ENCODE measurements at regions not wholly inside any gene's neighbourhood (a gene's known extent, or its start where the extent isn't known, plus 50 kb on each side); places are given as distances from the start of the nearest gene placed in this dataset.

GRCh38 chr6:164114051-164114450 lies 699.5 kb downstream of the QKI start:
- TF ChIP-seq POLR2AphosphoS5 (IDR thresholded peaks at IDR 0.05) = no peak
- TF ChIP-seq, protein P1, sequence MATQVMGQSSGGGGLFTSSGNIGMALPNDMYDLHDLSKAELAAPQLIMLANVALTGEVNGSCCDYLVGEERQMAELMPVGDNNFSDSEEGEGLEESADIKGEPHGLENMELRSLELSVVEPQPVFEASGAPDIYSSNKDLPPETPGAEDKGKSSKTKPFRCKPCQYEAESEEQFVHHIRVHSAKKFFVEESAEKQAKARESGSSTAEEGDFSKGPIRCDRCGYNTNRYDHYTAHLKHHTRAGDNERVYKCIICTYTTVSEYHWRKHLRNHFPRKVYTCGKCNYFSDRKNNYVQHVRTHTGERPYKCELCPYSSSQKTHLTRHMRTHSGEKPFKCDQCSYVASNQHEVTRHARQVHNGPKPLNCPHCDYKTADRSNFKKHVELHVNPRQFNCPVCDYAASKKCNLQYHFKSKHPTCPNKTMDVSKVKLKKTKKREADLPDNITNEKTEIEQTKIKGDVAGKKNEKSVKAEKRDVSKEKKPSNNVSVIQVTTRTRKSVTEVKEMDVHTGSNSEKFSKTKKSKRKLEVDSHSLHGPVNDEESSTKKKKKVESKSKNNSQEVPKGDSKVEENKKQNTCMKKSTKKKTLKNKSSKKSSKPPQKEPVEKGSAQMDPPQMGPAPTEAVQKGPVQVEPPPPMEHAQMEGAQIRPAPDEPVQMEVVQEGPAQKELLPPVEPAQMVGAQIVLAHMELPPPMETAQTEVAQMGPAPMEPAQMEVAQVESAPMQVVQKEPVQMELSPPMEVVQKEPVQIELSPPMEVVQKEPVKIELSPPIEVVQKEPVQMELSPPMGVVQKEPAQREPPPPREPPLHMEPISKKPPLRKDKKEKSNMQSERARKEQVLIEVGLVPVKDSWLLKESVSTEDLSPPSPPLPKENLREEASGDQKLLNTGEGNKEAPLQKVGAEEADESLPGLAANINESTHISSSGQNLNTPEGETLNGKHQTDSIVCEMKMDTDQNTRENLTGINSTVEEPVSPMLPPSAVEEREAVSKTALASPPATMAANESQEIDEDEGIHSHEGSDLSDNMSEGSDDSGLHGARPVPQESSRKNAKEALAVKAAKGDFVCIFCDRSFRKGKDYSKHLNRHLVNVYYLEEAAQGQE (IDR thresholded peaks at IDR 0.05; ENCODE audit: borderline replicate concordance) = no peak
- TF ChIP-seq EP300 (conservative IDR thresholded peaks at IDR 0.05; ENCODE audit: poor library complexity, severe bottlenecking) = no peak
- Histone ChIP-seq H3K4me2 (ENCODE audit: low read length) (no peak overlapping the region), H3F3A (ENCODE audit: insufficient read depth, low read length, poor library complexity, severe bottlenecking) (no peaks in the 10 kb centered on the region), H3K79me2 (replicated peaks; ENCODE audit: insufficient read depth, low read length) (no peaks in the 10 kb centered on the region), H3K27ac (ENCODE audit: low read length) (no peak overlapping the region), H3K9ac (ENCODE audit: low read length) (no peak overlapping the region), H4K20me1 (ENCODE audit: insufficient read depth) (no peaks in the 10 kb centered on the region), H3K9me2 (ENCODE audit: insufficient read depth, low read length) (no peaks in the 10 kb centered on the region), H2AFZ (ENCODE audit: low read depth, low read length) (no peak overlapping the region), H3K9me3 (ENCODE audit: low read length) (no peaks in the 10 kb centered on the region), H3K27me3 (ENCODE audit: insufficient read depth, low read depth, low read length) (no peaks in the 10 kb centered on the region), H3K4me3 (ENCODE audit: low read length) (no peak overlapping the region), H3K36me3 (ENCODE audit: insufficient read depth, low read length) (no peaks in the 10 kb centered on the region)

DNA sequence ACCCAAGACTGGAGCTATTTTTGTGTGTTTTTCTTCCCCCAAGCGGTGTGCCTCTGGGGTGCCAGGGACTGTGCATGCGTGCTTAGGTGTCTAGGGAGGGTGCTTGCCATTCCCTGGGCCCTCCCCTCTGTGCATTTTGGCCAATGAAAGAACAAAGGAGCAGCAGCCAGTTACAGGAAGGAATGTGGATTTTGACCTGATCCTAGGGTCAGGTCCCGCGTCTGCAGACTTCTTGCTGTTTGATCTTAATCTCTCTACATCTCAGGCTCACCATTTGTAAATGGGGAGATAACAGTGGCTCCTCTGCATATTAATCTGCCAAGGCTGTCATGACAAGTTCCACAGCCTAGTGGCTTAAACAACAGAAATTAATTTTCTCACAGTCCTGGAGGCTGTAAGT lies 699.1 kb downstream of the QKI start:
- Histone ChIP-seq H2AFZ (ENCODE audit: low read depth, low read length) (no peak overlapping the region), H3K27me3 (ENCODE audit: insufficient read depth, low read depth, low read length) (no peaks in the 10 kb centered on the region), H3K36me3 (ENCODE audit: insufficient read depth, low read length) (no peaks in the 10 kb centered on the region), H3K9ac (ENCODE audit: low read length) (no peak overlapping the region), H3K9me3 (ENCODE audit: low read length) (no peaks in the 10 kb centered on the region), H3K4me2 (ENCODE audit: low read length) (no peak overlapping the region), H3F3A (ENCODE audit: insufficient read depth, low read length, poor library complexity, severe bottlenecking) (no peaks in the 10 kb centered on the region), H4K20me1 (ENCODE audit: insufficient read depth) (no peaks in the 10 kb centered on the region), H3K9me2 (ENCODE audit: insufficient read depth, low read length) (no peaks in the 10 kb centered on the region), H3K79me2 (replicated peaks; ENCODE audit: insufficient read depth, low read length) (no peaks in the 10 kb centered on the region), H3K4me3 (ENCODE audit: low read length) (no peak overlapping the region), H3K27ac (ENCODE audit: low read length) (no peak overlapping the region)
- TF ChIP-seq RAD21 (conservative IDR thresholded peaks at IDR 0.05) (no peak), EZH2 (IDR thresholded peaks at IDR 0.05; ENCODE audit: borderline replicate concordance, insufficient read depth, low read length, poor library complexity, severe bottlenecking) (no peak), SMC3 (conservative IDR thresholded peaks at IDR 0.05; ENCODE audit: poor library complexity) (no peak), POLR2AphosphoS5 (IDR thresholded peaks at IDR 0.05) (no peak), EP300 (conservative IDR thresholded peaks at IDR 0.05; ENCODE audit: poor library complexity, severe bottlenecking) (no peak), MXI1 (conservative IDR thresholded peaks at IDR 0.05; ENCODE audit: poor library complexity, severe bottlenecking) (no peak), TAF1 (IDR thresholded peaks at IDR 0.05; ENCODE audit: low read depth) (no peak)
- TF ChIP-seq, protein P1 (IDR thresholded peaks at IDR 0.05; ENCODE audit: borderline replicate concordance) = no peak
- TF ChIP-seq, protein P2, sequence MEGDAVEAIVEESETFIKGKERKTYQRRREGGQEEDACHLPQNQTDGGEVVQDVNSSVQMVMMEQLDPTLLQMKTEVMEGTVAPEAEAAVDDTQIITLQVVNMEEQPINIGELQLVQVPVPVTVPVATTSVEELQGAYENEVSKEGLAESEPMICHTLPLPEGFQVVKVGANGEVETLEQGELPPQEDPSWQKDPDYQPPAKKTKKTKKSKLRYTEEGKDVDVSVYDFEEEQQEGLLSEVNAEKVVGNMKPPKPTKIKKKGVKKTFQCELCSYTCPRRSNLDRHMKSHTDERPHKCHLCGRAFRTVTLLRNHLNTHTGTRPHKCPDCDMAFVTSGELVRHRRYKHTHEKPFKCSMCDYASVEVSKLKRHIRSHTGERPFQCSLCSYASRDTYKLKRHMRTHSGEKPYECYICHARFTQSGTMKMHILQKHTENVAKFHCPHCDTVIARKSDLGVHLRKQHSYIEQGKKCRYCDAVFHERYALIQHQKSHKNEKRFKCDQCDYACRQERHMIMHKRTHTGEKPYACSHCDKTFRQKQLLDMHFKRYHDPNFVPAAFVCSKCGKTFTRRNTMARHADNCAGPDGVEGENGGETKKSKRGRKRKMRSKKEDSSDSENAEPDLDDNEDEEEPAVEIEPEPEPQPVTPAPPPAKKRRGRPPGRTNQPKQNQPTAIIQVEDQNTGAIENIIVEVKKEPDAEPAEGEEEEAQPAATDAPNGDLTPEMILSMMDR (IDR thresholded peaks at IDR 0.05; ENCODE audit: poor library complexity, severe bottlenecking) = no peak

Measured in neural cell (in vitro differentiated cells).